H9 (cell line): ENCODE measurements at regions not wholly inside any gene's neighbourhood (a gene's known extent, or its start where the extent isn't known, plus 50 kb on each side); places are given as distances from the start of the nearest gene placed in this dataset.

ENCODE experiments used
- DNase-seq: peaks from one replicate; pipeline ENCODE4 v3.0.0-alpha.2; 2017
- H2AFZ ChIP-seq: one replicate; pipeline ENCODE4 v1.6.1; 2013; ENCODE audit warnings: mild to moderate bottlenecking, low read length, control low read depth, moderate library complexity
- H2AK5ac ChIP-seq: 2 replicates; pipeline ENCODE4 v1.6.1; 2013; ENCODE audit warnings: low read length, control low read depth, mixed read lengths; ENCODE audit not compliant: insufficient read length
- H2BK120ac ChIP-seq: one replicate; pipeline ENCODE4 v1.6.1; 2013; ENCODE audit warnings: low read depth, mild to moderate bottlenecking, low read length, control low read depth, inconsistent platforms; ENCODE audit not compliant: poor library complexity, severe bottlenecking
- H2BK12ac ChIP-seq: 2 replicates; pipeline ENCODE4 v1.6.1; 2013; ENCODE audit warnings: low read length, control low read depth, mixed read lengths, low read depth; ENCODE audit not compliant: insufficient read length
- H2BK15ac ChIP-seq: 2 replicates; pipeline ENCODE4 v1.6.1; 2013; ENCODE audit warnings: low read depth, low read length, control low read depth
- H2BK20ac ChIP-seq: one replicate; pipeline ENCODE4 v1.6.1; 2013; ENCODE audit warnings: low read depth, mild to moderate bottlenecking, low read length, control low read depth, inconsistent platforms; ENCODE audit not compliant: poor library complexity, severe bottlenecking
- H2BK5ac ChIP-seq: 2 replicates; pipeline ENCODE4 v1.6.1; 2013; ENCODE audit warnings: low read length, control low read depth, mixed read lengths; ENCODE audit not compliant: insufficient read length
- H3K14ac ChIP-seq: 2 replicates; pipeline ENCODE4 v1.6.1; 2013; ENCODE audit warnings: low read length, control low read depth; ENCODE audit not compliant: insufficient read depth
- H3K18ac ChIP-seq: 2 replicates; pipeline ENCODE4 v1.6.1; 2013; ENCODE audit warnings: low read depth, mild to moderate bottlenecking, mixed read lengths, low read length, control low read depth; ENCODE audit not compliant: insufficient read length
- H3K23ac ChIP-seq: 2 replicates; pipeline ENCODE4 v1.6.1; 2013; ENCODE audit warnings: low read length, control low read depth, mixed read lengths, low read depth; ENCODE audit not compliant: insufficient read length
- H3K23me2 ChIP-seq: 2 replicates; pipeline ENCODE4 v1.6.1; 2013; ENCODE audit warnings: low read depth, mild to moderate bottlenecking, mixed read lengths, low read length, control low read depth; ENCODE audit not compliant: insufficient read length, poor library complexity, severe bottlenecking
- H3K27ac ChIP-seq: 2 replicates; pipeline ENCODE4 v1.5.1; 2013; ENCODE audit warnings: low read length, control low read depth, mixed read lengths, low read depth; ENCODE audit not compliant: insufficient read length
- H3K27me3 ChIP-seq: 2 replicates; pipeline ENCODE4 v1.6.1; 2013; ENCODE audit warnings: low read length, control low read depth, inconsistent platforms; ENCODE audit not compliant: insufficient read depth
- H3K4ac ChIP-seq: 2 replicates; pipeline ENCODE4 v1.6.1; 2013; ENCODE audit warnings: low read depth, mild to moderate bottlenecking, control low read depth, inconsistent platforms, low read length, moderate library complexity
- H3K4me1 ChIP-seq: 2 replicates; pipeline ENCODE4 v1.6.1; 2013; ENCODE audit warnings: low read length, control low read depth, inconsistent platforms; ENCODE audit not compliant: insufficient read depth
- H3K4me2 ChIP-seq: 2 replicates; pipeline ENCODE4 v1.6.1; 2013; ENCODE audit warnings: low read length, control low read depth, mixed read lengths; ENCODE audit not compliant: insufficient read length, insufficient read depth
- H3K56ac ChIP-seq: 2 replicates; pipeline ENCODE4 v1.6.1; 2013; ENCODE audit warnings: low read depth, mild to moderate bottlenecking, mixed read lengths, low read length, control low read depth; ENCODE audit not compliant: insufficient read length
- H3K79me1 ChIP-seq: 2 replicates; pipeline ENCODE4 v1.6.1; 2013; ENCODE audit warnings: low read depth, mild to moderate bottlenecking, moderate library complexity, low read length, control low read depth, inconsistent platforms; ENCODE audit not compliant: insufficient read depth, poor library complexity, severe bottlenecking
- H3K79me2 ChIP-seq: 2 replicates; pipeline ENCODE4 v1.6.1; 2013; ENCODE audit warnings: low read length, control low read depth, inconsistent platforms; ENCODE audit not compliant: insufficient read depth
- H3K9ac ChIP-seq: 2 replicates; pipeline ENCODE4 v1.6.1; 2013; ENCODE audit warnings: low read length, control low read depth, mixed read lengths; ENCODE audit not compliant: insufficient read length; ENCODE audit errors: extremely low read depth
- H3K9me3 ChIP-seq: one replicate; pipeline ENCODE4 v1.6.1; 2013; ENCODE audit warnings: low read depth, low read length, inconsistent platforms; ENCODE audit not compliant: control insufficient read depth
- H3T11ph ChIP-seq: one replicate; pipeline ENCODE4 v1.6.1; 2013; ENCODE audit warnings: mild to moderate bottlenecking, low read length, control low read depth, inconsistent platforms
- H4K20me1 ChIP-seq: one replicate; pipeline ENCODE4 v1.6.1; 2013; ENCODE audit not compliant: control insufficient read depth, insufficient read length, insufficient read depth
- H4K5ac ChIP-seq: 2 replicates; pipeline ENCODE4 v1.6.1; 2013; ENCODE audit warnings: low read depth, mild to moderate bottlenecking, mixed read lengths, low read length, control low read depth; ENCODE audit not compliant: insufficient read length
- H4K8ac ChIP-seq: replicated peaks from 2 replicates; pipeline ENCODE4 v1.6.1; 2013; ENCODE audit warnings: low read length, control low read depth, mixed read lengths, low read depth; ENCODE audit not compliant: insufficient read length
- H4K91ac ChIP-seq: 2 replicates; pipeline ENCODE4 v1.6.1; 2013; ENCODE audit warnings: low read depth, mild to moderate bottlenecking, moderate library complexity, mixed read lengths, low read length, control low read depth; ENCODE audit not compliant: insufficient read length
- H3K27ac Mint-ChIP-seq, 3 experiments: 2 replicates in 2 of 3; 3 replicates in 1 of 3; pipeline ENCODE4 v1.8.0; 2020 to 2021; ENCODE audit warnings: mixed read lengths in 3 of 3, mild to moderate bottlenecking in 1 of 3, moderate library complexity in 1 of 3
- H3K27me3 Mint-ChIP-seq: 2 replicates; pipeline ENCODE4 v1.8.0; 2021; ENCODE audit warnings: low read depth, mild to moderate bottlenecking, moderate library complexity, mixed read lengths
- H3K36me3 Mint-ChIP-seq, 3 experiments: 2 replicates in 2 of 3; 3 replicates in 1 of 3; pipeline ENCODE4 v1.8.0; 2020 to 2021; ENCODE audit warnings: low read depth in 3 of 3, mixed read lengths in 3 of 3; ENCODE audit not compliant: insufficient read depth in 1 of 3
- H3K4me1 Mint-ChIP-seq, 2 experiments: 2 replicates each; pipeline ENCODE4 v1.8.0; 2020; ENCODE audit warnings: mixed read lengths in 2 of 2
- H3K4me3 Mint-ChIP-seq, 2 experiments: 2 replicates in 1 of 2; 3 replicates in 1 of 2; pipeline ENCODE4 v1.8.0; 2020 to 2021; ENCODE audit warnings: mild to moderate bottlenecking in 2 of 2, mixed read lengths in 2 of 2, moderate library complexity in 1 of 2
- H3K9me3 Mint-ChIP-seq, 2 experiments: 2 replicates in 1 of 2; 3 replicates in 1 of 2; pipeline ENCODE4 v1.8.0; 2020; ENCODE audit warnings: mild to moderate bottlenecking in 2 of 2, mixed read lengths in 2 of 2, moderate library complexity in 1 of 2
- WGBS: extraction: QIAGEN DNeasy Blood & Tissue Kit; methylation state at CpG from one replicate; pipeline ENCODE4 v1.1.7; 2013; ENCODE audit warnings: missing lambda C conversion rate, low lambda C conversion rate, mixed read lengths; ENCODE audit not compliant: insufficient read length; ENCODE audit errors: extremely low coverage; 5-methylcytosine and 5-hydroxymethylcytosine counted together
- TF ChIP-seq, protein P1 (sequence below): fragments of 200-600 bp; sonication (generic); conservative IDR thresholded peaks from 3 replicates; pipeline ENCODE4 v1.8.0; 2021; ENCODE audit warnings: antibody characterized with exemption, mild to moderate bottlenecking

GRCh38 chr12:131422744-131423143 is 288.1 kb upstream of the SFSWAP start:
- H4K5ac ChIP-seq, result no peak overlapping the region
- H3K23ac ChIP-seq, result no peak overlapping the region
- peaks cover 5% of the 10 kb centered on the region for H3K9me3 ChIP-seq
- H4K20me1 ChIP-seq, result no peaks in the 10 kb centered on the region
- no peak overlapping the region for H3K18ac ChIP-seq
- H3K14ac ChIP-seq, result no peak overlapping the region
- H2BK15ac ChIP-seq, result no peak overlapping the region
- WGBS, result no CpG with 5 or more reads among the region's 9 CpGs
- peaks cover 11 to 41% (median 27%) of the 10 kb centered on the region in 3 experiments for H3K36me3 Mint-ChIP-seq
- no peak overlapping the region for H2BK120ac ChIP-seq
- H2BK5ac ChIP-seq, result no peak overlapping the region
- H3K4me1 ChIP-seq, result no peaks in the 10 kb centered on the region
- no peak overlapping the region for H4K91ac ChIP-seq
- no peak overlapping the region for H3K4me2 ChIP-seq
- no peak overlapping the region for H3K4me3 Mint-ChIP-seq
- no peak overlapping the region for H3K4ac ChIP-seq
- no peaks in the 10 kb centered on the region for H3K23me2 ChIP-seq
- no peak for DNase-seq
- H3K56ac ChIP-seq, result no peak overlapping the region
- H2BK12ac ChIP-seq, result no peak overlapping the region
- TF ChIP-seq, protein P1, sequence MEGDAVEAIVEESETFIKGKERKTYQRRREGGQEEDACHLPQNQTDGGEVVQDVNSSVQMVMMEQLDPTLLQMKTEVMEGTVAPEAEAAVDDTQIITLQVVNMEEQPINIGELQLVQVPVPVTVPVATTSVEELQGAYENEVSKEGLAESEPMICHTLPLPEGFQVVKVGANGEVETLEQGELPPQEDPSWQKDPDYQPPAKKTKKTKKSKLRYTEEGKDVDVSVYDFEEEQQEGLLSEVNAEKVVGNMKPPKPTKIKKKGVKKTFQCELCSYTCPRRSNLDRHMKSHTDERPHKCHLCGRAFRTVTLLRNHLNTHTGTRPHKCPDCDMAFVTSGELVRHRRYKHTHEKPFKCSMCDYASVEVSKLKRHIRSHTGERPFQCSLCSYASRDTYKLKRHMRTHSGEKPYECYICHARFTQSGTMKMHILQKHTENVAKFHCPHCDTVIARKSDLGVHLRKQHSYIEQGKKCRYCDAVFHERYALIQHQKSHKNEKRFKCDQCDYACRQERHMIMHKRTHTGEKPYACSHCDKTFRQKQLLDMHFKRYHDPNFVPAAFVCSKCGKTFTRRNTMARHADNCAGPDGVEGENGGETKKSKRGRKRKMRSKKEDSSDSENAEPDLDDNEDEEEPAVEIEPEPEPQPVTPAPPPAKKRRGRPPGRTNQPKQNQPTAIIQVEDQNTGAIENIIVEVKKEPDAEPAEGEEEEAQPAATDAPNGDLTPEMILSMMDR, result no peak
- H3K79me2 ChIP-seq, result no peaks in the 10 kb centered on the region
- no peak overlapping the region for H2AFZ ChIP-seq
- peaks cover 17% of the 10 kb centered on the region for H3K27me3 Mint-ChIP-seq
- peaks cover 6 to 7% of the 10 kb centered on the region in 2 experiments; a peak in 3 of 4 replicates for H3K4me1 Mint-ChIP-seq
- H2AK5ac ChIP-seq, result no peak overlapping the region
- H3K27me3 ChIP-seq, result no peaks in the 10 kb centered on the region
- H3K79me1 ChIP-seq, result no peaks in the 10 kb centered on the region
- no peak overlapping the region for H2BK20ac ChIP-seq
- H3T11ph ChIP-seq, result no peak overlapping the region
- no peak overlapping the region for H3K9ac ChIP-seq
- H4K8ac ChIP-seq, result no peak overlapping the region
- H3K9me3 Mint-ChIP-seq, result peaks cover 48 to 53% of the 10 kb centered on the region in 2 experiments
- no peak overlapping the region for H3K27ac Mint-ChIP-seq
- no peak overlapping the region for H3K27ac ChIP-seq
